Cardiac muscle cell (in vitro differentiated cells and primary cell): ENCODE measurements at regions not wholly inside any gene's neighbourhood (a gene's known extent, or its start where the extent isn't known, plus 50 kb on each side); places are given as distances from the start of the nearest gene placed in this dataset.
"Not testable (repeated sequence)": the region's sequence is repeated elsewhere in the genome, so short reads cannot be mapped to it uniquely, and the experiment has no call there.

Experiments
- DNase-seq, 2 donors: peaks; one replicate each; pipeline versions ENCODE4 v3.0.0 to v3.0.0-alpha.2; 2010 to 2017; ENCODE audit warnings: low read depth in 1 of 2, low spot score in 1 of 2
- H3K27ac ChIP-seq: fragments of 200-600 bp; sonication (generic); 2 replicates; pipeline ENCODE4 v1.5.1; 2016
- H3K27me3 ChIP-seq: fragments of 200-600 bp; sonication (generic); 2 replicates; pipeline ENCODE4 v1.6.0; 2016; ENCODE audit warnings: control low read depth
- H3K36me3 ChIP-seq: fragments of 200-600 bp; sonication (generic); 2 replicates; pipeline ENCODE4 v1.5.1; 2016; ENCODE audit warnings: control low read depth
- H3K4me1 ChIP-seq: fragments of 200-600 bp; sonication (generic); 2 replicates; pipeline ENCODE4 v1.8.1; 2017; ENCODE audit warnings: low read depth, mild to moderate bottlenecking, mixed run types
- H3K4me3 ChIP-seq: fragments of 200-600 bp; sonication (generic); 2 replicates; pipeline ENCODE4 v1.5.1; 2016; ENCODE audit warnings: mild to moderate bottlenecking
- H3K9me3 ChIP-seq: fragments of 200-600 bp; sonication (generic); 2 replicates; pipeline ENCODE4 v1.5.1; 2017; ENCODE audit warnings: low read depth, mild to moderate bottlenecking, control low read depth
- CTCF ChIP-seq: IDR thresholded peaks from 2 replicates; pipeline ENCODE4 v1.5.1; 2012; ENCODE audit warnings: low read depth, mild to moderate bottlenecking, low read length

GRCh38 chr2:4981802-4982409 lies 710.3 kb upstream of the SOX11 start:
- Histone ChIP-seq H3K9me3 (no peaks in the 10 kb centered on the region), H3K4me3 (no peak overlapping the region), H3K36me3 (no peaks in the 10 kb centered on the region), H3K27me3 (no peaks in the 10 kb centered on the region), H3K4me1 (no peaks in the 10 kb centered on the region), H3K27ac (no peak overlapping the region)
- DNase-seq = no peak
- TF ChIP-seq CTCF = no peak

DNA sequence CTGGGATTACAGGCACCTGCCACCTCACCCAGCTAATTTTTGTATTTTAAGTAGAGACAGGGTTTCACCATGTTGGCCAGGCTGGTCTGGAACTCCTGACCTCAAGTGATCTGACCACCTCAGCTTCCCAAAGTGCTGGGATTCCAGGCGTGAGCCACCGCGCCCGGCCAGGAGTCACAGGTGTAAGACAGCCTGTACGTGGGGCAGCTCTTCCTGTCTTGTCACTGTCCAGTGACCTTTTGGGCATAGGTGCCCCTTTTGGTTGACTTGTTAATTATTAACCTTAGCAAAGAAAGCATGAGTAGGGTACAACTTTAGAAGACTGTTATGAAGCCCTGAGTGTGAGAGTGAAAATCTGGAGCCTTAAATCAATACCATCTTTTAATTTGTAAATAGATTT lies 703.7 kb upstream of the SOX11 start:
- not testable (repeated sequence) for H3K9me3 ChIP-seq, DNase-seq, H3K27ac ChIP-seq, H3K4me1 ChIP-seq, H3K4me3 ChIP-seq, H3K36me3 ChIP-seq, H3K27me3 ChIP-seq

DNA sequence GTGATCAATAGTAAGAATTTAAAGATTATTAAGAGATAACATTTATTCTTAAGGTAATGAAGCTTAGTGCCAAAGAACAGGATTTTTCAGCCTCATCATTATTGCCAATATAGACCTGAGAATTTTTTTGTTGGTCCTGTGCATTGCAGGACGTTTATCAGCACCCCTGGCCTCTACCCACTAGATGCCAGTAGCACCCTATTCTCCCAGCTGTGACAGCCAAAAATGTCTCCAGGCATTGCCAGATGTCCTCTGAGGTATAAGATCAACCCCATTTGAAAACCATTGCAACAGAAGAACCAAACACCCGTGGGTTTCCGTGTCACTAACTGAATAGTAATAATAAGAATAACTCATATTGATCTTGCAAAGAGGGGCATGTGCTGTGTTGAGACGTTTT lies 700.0 kb upstream of the SOX11 start:
- no peaks in the 10 kb centered on the region for H3K27me3 ChIP-seq
- H3K9me3 ChIP-seq = no peaks in the 10 kb centered on the region
- H3K4me3 ChIP-seq = no peak overlapping the region
- no peak overlapping the region for H3K27ac ChIP-seq
- TF ChIP-seq CTCF = no peak
- H3K4me1 ChIP-seq = peaks cover 5% of the 10 kb centered on the region
- H3K36me3 ChIP-seq = no peaks in the 10 kb centered on the region
- DNase-seq = peak in 1 of 2 donors; percentile 43

- H3K4me1 ChIP-seq = peaks cover 5% of the 10 kb centered on the region
- no peaks in the 10 kb centered on the region for H3K9me3 ChIP-seq
- no peak for TF ChIP-seq CTCF
- H3K27ac ChIP-seq = no peak overlapping the region
- H3K4me3 ChIP-seq = no peak overlapping the region
- no peaks in the 10 kb centered on the region for H3K27me3 ChIP-seq
- DNase-seq = no peak
- H3K36me3 ChIP-seq = no peaks in the 10 kb centered on the region
These were observed 696.7 kb upstream of the SOX11 start for GRCh38 chr2:4995466-4995865.

GRCh38 chr2:5007596-5007995 lies 684.6 kb upstream of the SOX11 start:
- Histone ChIP-seq H3K4me1 (no peaks in the 10 kb centered on the region), H3K36me3 (no peaks in the 10 kb centered on the region), H3K9me3 (no peaks in the 10 kb centered on the region), H3K27me3 (no peaks in the 10 kb centered on the region), H3K27ac (no peak overlapping the region), H3K4me3 (no peak overlapping the region)
- no peak for DNase-seq
- no peak for TF ChIP-seq CTCF

GRCh38 chr2:5019324-5019723 lies 672.9 kb upstream of the SOX11 start:
- no peak for DNase-seq
- H3K4me3 ChIP-seq = no peak overlapping the region
- no peak for TF ChIP-seq CTCF
- no peaks in the 10 kb centered on the region for H3K27me3 ChIP-seq
- H3K4me1 ChIP-seq = peaks cover 24% of the 10 kb centered on the region
- no peak overlapping the region for H3K27ac ChIP-seq
- no peaks in the 10 kb centered on the region for H3K36me3 ChIP-seq
- H3K9me3 ChIP-seq = no peaks in the 10 kb centered on the region
